Lower leg skin (tissue), 3 donors: ENCODE measurements at regions not wholly inside any gene's neighbourhood (a gene's known extent, or its start where the extent isn't known, plus 50 kb on each side); places are given as distances from the start of the nearest gene placed in this dataset.

Experiments
- POLR2A ChIP-seq, 2 donors: fragments of 450-650 bp; IDR thresholded peaks; one replicate each; pipeline ENCODE4 v1.6.1; 2016 to 2017; ENCODE audit warnings: antibody characterized with exemption in 2 of 2, mild to moderate bottlenecking in 1 of 2, moderate library complexity in 1 of 2
- TF ChIP-seq, protein P1 (sequence below), 3 donors: fragments of 450-650 bp; IDR thresholded peaks; one replicate each; pipeline ENCODE4 v1.5.1; 2016; ENCODE audit warnings: antibody characterized with exemption in 3 of 3, mild to moderate bottlenecking in 3 of 3, moderate library complexity in 2 of 3

GRCh38 chr2:16429431-16430145, 236.0 kb downstream of the CYRIA start:
- TF ChIP-seq POLR2A (IDR thresholded peaks at IDR 0.05), result no peak
- TF ChIP-seq, protein P1, sequence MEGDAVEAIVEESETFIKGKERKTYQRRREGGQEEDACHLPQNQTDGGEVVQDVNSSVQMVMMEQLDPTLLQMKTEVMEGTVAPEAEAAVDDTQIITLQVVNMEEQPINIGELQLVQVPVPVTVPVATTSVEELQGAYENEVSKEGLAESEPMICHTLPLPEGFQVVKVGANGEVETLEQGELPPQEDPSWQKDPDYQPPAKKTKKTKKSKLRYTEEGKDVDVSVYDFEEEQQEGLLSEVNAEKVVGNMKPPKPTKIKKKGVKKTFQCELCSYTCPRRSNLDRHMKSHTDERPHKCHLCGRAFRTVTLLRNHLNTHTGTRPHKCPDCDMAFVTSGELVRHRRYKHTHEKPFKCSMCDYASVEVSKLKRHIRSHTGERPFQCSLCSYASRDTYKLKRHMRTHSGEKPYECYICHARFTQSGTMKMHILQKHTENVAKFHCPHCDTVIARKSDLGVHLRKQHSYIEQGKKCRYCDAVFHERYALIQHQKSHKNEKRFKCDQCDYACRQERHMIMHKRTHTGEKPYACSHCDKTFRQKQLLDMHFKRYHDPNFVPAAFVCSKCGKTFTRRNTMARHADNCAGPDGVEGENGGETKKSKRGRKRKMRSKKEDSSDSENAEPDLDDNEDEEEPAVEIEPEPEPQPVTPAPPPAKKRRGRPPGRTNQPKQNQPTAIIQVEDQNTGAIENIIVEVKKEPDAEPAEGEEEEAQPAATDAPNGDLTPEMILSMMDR (IDR thresholded peaks at IDR 0.05), result no peak
